A673 (cell line): ENCODE measurements at regions not wholly inside any gene's neighbourhood (a gene's known extent, or its start where the extent isn't known, plus 50 kb on each side); places are given as distances from the start of the nearest gene placed in this dataset.

ENCODE experiments used
- BruUV-seq: library from RNA; stranded (reverse); fragments of 400-500 nt; replicated peaks from 2 replicates; lab custom pipeline; 2021; lab: Mats Ljungman, UMichigan
- CTCF ChIA-PET: fragments of 300-600 bp; sonication (Branson Sonifier 250); formaldehyde crosslinking; loops from one replicate; lab custom pipeline; 2022; ENCODE audit warnings: antibody characterized with exemption; lab: Charles Lee
- POLR2A ChIA-PET: fragments of 300-600 bp; sonication (Branson Sonifier 250); formaldehyde crosslinking; loops from one replicate; lab custom pipeline; 2022; ENCODE audit warnings: antibody characterized with exemption; ENCODE audit not compliant: low non-redundant PET; lab: Charles Lee
- DNase-seq: peaks from one replicate; pipeline ENCODE4 v3.0.0-alpha.2; 2015; ENCODE audit warnings: low spot score
- H3K27ac ChIP-seq: fragments of 200-600 bp; sonication (generic); 2 replicates; pipeline ENCODE4 v1.5.1; 2016; ENCODE audit warnings: mixed run types, low read depth, mild to moderate bottlenecking, mixed read lengths, antibody characterized with exemption, low read length; ENCODE audit not compliant: poor library complexity, severe bottlenecking
- H3K27me3 ChIP-seq: fragments of 200-600 bp; sonication (generic); replicated peaks from 2 replicates; pipeline ENCODE4 v1.6.1; 2017; ENCODE audit warnings: mixed run types, low read depth, mild to moderate bottlenecking, mixed read lengths, antibody characterized with exemption, low read length; ENCODE audit not compliant: insufficient read depth, poor library complexity
- H3K36me3 ChIP-seq: fragments of 200-600 bp; sonication (generic); 2 replicates; pipeline ENCODE4 v1.6.1; 2016; ENCODE audit warnings: mixed run types, mild to moderate bottlenecking, mixed read lengths, antibody characterized with exemption, low read length; ENCODE audit not compliant: insufficient read depth, poor library complexity, severe bottlenecking
- H3K4me1 ChIP-seq: fragments of 200-600 bp; sonication (generic); 2 replicates; pipeline ENCODE4 v1.6.1; 2017; ENCODE audit warnings: mixed run types, mild to moderate bottlenecking, mixed read lengths, antibody characterized with exemption, low read length; ENCODE audit not compliant: insufficient read depth, poor library complexity, severe bottlenecking
- H3K4me3 ChIP-seq: fragments of 200-600 bp; sonication (generic); 2 replicates; pipeline ENCODE4 v1.5.1; 2016; ENCODE audit warnings: low read depth, mixed run types, mild to moderate bottlenecking, mixed read lengths, low read length; ENCODE audit not compliant: poor library complexity, severe bottlenecking
- H3K9me3 ChIP-seq: fragments of 200-600 bp; sonication (generic); 2 replicates; pipeline ENCODE4 v1.6.1; 2016; ENCODE audit warnings: mixed run types, low read depth, mild to moderate bottlenecking, mixed read lengths, antibody characterized with exemption, low read length; ENCODE audit not compliant: poor library complexity, severe bottlenecking
- EZH2 ChIP-seq: fragments of 200-600 bp; sonication (generic); IDR thresholded peaks from 2 replicates; pipeline ENCODE4 v1.6.1; 2017; ENCODE audit warnings: borderline replicate concordance, low read depth, mild to moderate bottlenecking, mixed read lengths, antibody characterized with exemption, low read length; ENCODE audit not compliant: poor library complexity, severe bottlenecking
- intact Hi-C: fragments of 100-400 bp; cut with micrococcal nuclease; formaldehyde crosslinking; loops from one replicate; pipeline ENCODE4 v1.10.0; 2022; ENCODE audit not compliant: unreplicated experiment
- TF ChIP-seq, protein P1 (sequence below): fragments of 300-800, 200-600 bp; sonication (generic); conservative IDR thresholded peaks from 2 replicates; pipeline ENCODE4 v1.5.1; 2017; ENCODE audit warnings: low read depth, mild to moderate bottlenecking, antibody characterized with exemption, low read length, moderate library complexity, mixed read lengths

DNA sequence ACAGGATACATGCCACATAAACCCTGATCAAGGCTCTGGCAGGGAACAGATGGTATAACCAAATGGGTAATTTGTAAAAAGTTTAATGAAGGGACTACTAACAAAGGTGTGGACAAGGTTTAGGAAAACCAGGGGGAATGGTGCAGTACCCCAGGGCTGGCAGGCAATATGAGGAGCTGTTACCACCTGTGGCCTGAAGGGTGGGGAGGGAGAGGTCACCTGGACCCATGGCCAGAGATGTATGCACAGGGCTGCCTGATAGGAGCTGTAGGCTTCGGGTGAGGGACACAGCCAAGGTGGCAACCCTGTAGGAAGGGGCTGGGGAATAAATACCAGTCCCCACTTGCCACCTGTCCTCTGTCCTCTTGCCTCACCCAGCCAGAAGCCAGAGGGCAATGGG lies 51.4 kb upstream of the ID3 start:
- no peaks in the 10 kb centered on the region for H3K27me3 ChIP-seq
- no peaks in the 10 kb centered on the region for H3K36me3 ChIP-seq
- no peaks in the 10 kb centered on the region for H3K4me1 ChIP-seq
- H3K4me3 ChIP-seq, result no peak overlapping the region
- BruUV-seq, result no TSS peak
- H3K27ac ChIP-seq, result no peak overlapping the region
- no peak for TF ChIP-seq EZH2
- TF ChIP-seq, protein P1, sequence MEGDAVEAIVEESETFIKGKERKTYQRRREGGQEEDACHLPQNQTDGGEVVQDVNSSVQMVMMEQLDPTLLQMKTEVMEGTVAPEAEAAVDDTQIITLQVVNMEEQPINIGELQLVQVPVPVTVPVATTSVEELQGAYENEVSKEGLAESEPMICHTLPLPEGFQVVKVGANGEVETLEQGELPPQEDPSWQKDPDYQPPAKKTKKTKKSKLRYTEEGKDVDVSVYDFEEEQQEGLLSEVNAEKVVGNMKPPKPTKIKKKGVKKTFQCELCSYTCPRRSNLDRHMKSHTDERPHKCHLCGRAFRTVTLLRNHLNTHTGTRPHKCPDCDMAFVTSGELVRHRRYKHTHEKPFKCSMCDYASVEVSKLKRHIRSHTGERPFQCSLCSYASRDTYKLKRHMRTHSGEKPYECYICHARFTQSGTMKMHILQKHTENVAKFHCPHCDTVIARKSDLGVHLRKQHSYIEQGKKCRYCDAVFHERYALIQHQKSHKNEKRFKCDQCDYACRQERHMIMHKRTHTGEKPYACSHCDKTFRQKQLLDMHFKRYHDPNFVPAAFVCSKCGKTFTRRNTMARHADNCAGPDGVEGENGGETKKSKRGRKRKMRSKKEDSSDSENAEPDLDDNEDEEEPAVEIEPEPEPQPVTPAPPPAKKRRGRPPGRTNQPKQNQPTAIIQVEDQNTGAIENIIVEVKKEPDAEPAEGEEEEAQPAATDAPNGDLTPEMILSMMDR, result no peak
- ChIA-PET POLR2A (no interaction called here), CTCF (no interaction called here)
- intact Hi-C loops, result no loop called here
- DNase-seq, result no peak
- no peaks in the 10 kb centered on the region for H3K9me3 ChIP-seq

DNA sequence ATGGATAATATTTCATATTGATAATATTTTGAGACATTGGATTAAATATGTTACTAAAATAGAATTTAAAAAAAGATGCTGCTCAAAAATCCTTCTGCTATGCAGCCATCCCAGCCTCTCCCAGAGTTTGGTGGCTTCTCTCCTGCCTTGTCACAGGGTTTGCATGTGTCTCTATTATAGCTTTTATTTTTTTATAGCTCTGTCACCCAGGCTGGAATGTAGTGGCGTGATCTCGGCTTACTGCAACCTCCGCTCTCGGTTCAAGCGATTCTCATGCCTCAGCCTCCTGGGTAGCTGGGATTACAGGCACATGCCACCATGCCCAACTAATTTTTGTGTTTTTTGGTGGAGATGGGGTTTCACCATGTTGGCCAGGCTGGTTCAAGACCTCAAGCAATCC lies 50.7 kb upstream of the ID3 start:
- Histone ChIP-seq H3K27ac (no peak overlapping the region), H3K9me3 (no peaks in the 10 kb centered on the region), H3K27me3 (no peaks in the 10 kb centered on the region), H3K36me3 (no peaks in the 10 kb centered on the region), H3K4me3 (no peak overlapping the region), H3K4me1 (no peaks in the 10 kb centered on the region)
- BruUV-seq, result no TSS peak
- DNase-seq, result no peak
- intact Hi-C loops, result no loop called here
- no peak for TF ChIP-seq EZH2
- TF ChIP-seq, protein P1, result no peak
- ChIA-PET CTCF (no interaction called here), POLR2A (no interaction called here)
